ENCODE measurements at regions not wholly inside any gene's neighbourhood (a gene's known extent, or its start where the extent isn't known, plus 50 kb on each side); places are given as distances from the start of the nearest gene placed in this dataset.

DNA sequence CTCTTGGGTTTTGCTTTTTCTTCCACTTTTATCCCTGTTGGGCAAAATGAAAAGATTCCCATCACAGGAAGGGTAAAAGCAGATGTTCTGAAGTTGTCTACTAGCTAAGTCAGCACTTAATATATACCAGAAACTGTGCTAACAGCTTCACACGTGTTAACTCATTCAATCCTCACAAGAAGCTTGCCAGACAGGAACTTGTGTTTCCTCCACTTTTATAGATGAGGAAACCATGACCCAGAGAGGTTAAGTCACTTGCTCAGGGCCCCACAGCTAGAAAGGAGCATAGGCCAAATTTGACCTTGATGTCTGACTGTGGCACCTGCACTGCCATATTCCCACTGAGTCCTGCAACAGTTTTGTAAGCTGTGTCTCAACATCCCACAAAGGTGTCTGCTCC is 76.8 kb upstream of the EPC2 start:
- DNase-seq (ENCODE audit: low spot score): no peak

DNA sequence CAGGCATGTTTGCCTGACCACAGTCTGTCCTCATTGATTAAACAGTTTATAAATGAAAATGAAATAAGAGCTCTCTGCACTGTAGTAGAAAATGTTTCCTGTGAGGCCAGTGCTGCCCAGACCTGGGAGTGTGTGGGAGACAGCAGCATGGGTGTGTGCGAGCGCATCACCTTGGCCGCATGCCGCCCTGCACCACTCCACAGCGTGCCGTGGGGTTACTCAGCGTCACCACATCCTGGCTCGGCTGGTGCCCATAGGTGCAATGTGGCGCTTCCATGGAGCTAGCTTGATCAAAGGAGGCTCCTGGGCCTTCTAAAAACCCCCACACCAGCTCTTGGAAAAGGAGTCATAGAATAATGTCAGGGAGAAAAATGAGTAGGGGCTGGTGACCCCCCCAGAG is 76.0 kb upstream of the EPC2 start:
- DNase-seq (ENCODE audit: low spot score): no peak

DNA sequence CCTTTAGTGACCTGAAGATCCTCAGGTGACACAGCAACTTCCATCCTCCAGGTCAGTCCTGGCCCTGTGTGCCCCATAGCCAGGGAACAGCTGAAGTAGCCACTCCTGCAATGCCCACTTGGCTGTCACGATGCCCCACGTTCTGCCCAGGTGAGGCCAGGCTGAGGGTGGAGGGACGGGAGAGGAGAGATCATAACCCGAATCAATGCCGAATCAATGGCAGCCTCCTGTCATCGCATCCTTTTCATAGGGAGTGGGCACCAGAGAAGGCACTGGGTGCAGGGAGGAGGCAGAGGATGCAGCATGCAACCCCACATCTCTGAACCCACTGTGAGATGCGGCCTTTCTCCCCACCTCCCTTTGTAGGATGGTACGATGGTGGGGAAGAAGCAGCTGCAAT is 75.3 kb upstream of the EPC2 start:
- DNase-seq (ENCODE audit: low spot score): no peak

DNA sequence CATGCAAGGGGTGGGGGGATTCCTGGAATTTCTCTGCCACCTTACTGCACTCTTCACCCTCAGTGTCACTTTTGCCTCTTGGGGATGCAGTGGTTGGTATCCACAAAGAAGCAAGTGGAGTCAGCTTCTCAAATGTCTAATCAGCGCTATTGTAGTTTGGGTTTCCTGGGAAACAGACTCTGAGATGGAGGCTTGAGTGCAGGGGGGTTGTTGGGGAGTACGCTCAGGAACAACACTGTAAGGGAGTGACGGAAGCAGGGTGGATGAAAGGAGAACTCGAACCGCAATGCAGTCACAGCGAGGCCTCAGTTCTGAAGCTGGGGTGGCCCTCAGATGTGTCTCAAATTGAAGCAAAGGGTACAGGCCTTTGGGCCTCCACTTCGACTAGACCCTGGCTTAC is 73.6 kb upstream of the EPC2 start:
- DNase-seq (ENCODE audit: low spot score): no peak

DNA sequence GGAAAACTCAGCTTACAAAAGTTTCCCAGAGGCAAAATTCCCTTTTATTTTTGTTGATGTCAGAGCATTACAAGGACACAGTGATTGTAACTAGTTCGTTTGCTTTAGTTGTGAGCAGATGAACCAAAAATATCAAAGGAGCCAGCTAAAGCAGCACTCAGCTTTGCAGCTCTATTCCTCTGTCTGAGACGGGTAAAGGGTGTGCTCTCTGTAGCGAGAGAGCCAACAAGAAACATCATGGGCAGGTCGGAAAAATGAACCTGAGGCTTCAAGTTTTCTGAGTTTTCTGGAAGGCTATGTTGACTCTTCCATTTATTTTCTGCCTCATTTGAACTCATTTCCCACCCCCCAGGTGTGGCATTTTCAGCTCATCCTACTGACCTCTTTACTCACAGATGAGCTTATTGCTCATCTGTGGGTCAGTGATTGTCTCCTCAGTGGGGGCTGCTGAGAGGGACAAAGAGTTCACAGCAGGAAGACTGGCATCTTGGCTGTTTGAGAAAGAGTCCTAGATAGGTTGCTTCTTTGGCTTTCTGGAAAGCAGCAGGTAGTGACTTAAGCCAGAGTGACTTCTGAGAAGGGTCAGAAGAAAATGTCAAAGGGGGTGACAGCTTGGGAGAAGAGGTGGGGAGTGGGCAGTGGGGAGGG is 66.6 kb upstream of the EPC2 start:
- no peak for DNase-seq (ENCODE audit: low spot score)

DNA sequence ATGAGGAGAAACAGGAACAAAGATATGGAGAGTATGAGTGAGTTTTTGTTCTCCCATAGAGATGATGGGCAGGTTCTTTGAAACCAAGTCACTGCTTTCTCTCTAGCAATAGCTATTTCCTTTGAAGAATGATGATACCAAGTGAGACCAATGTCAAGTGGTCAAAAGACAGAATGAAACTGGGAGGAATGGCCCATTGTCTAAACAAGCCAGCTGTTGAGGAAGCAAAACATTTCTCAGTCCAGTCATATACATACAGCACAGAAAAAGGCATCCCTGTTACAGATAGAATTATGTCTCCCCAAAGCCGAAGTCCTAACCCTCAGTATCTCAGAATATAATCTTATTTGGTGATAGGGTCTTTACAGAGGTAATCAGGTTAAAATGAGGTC is 66.1 kb upstream of the EPC2 start:
- no peak for DNase-seq (ENCODE audit: low spot score)

DNA sequence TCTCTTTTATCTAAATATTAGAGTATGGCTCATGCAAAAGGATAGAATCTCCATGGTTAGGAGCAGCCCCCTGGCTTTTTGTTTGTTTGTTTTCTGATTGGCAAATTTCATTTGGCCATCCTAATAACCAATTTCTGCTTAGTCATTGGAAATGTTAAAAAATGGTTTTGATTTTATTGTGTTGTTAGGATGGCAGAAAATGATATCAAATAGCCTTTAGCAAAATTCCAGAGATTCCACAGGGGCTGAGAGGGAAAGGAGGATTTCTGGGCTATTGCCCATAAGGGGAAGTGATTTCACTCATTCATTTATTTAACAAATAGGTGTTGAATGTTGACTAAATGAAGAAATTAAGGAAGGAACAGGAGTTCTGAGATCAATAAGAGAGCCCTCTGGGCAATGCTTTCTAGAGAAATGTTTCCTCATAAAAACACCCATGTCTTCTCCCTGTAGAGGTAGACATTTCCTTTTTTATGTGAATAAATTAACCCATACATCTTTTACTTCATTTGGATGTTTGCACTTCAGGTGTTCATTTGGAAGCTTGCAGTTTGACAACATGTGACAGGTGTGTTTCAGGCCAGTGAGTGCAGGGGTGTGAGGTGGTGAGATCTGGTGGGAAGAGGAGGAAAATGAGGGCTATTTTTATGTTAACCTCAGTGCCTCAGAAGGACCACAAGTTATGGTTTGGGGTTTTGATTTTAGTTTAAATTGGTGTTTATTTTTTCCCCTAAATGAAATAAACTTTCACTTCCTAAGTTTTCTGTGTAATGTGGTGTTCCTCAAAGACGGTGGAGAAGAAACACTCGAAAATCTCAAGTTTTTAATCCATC is 61.7 kb upstream of the EPC2 start:
- no peak for DNase-seq (ENCODE audit: low spot score)

DNA sequence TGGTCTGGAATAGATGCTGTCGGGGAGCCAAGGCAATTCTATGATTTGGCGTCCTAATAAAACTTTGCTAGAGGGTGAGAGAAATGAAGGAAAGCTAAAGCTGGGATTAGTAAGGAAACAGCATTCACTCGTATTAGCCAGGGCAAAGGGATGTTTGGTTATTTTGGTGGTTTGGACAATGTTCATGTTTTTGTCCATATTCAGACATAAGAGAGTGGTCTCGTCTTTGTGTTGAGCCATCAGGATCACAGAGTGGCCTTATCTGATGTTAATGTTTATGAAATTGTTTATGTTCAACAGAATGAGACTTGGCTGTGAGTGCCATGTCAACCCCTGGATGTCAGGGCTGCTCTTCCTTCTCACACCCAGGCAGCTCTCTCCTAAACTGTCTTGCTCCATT is 58.9 kb upstream of the EPC2 start:
- DNase-seq (ENCODE audit: low spot score): no peak

DNA sequence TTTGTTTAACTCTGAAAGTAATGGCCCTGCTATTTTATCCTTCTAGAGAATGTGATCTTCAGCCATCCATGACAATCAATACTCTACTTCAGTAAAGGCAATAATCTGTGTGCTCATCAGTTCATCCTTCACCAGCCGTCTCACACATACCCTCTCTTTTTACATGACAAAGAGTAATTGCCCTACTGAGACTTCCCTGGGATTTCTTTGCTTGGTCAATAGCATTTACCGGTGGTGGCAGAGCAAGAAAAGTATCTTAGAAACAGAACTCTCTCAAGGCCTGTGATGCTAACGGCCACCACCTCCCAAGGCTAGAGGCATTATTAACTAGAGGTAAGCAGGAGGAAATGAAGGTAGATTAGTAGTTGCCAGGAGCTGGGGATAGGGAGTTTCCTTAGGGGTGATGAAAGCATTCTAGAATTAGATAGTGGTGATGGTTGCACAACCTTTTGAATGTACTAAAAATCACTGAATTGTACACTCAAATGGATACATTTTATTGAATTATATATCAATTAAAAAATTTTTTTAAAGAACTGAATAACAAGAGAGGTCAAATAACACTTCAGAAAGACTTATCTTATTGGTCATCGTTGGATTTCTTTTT is 57.9 kb upstream of the EPC2 start:
- DNase-seq (ENCODE audit: low spot score): no peak

DNA sequence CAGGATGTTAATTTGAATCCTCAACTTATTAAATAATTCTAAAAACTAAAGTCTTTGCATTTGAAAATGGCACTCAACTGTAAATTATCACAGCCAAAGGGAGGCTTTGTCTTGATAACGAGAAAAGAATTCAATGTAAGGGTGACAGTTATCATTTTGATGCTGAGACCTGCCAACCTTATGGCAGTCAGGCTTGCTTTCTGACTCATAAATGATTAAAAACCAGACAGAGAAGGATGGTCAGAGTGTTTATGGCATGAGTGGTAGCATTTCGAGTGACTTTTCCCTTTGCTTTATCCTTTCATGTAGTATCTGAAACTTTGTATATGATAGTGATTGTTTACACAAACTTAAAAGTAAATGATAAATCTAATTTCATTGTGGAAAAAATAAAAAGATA is 53.9 kb upstream of the EPC2 start:
- DNase-seq (ENCODE audit: low spot score): no peak

DNA sequence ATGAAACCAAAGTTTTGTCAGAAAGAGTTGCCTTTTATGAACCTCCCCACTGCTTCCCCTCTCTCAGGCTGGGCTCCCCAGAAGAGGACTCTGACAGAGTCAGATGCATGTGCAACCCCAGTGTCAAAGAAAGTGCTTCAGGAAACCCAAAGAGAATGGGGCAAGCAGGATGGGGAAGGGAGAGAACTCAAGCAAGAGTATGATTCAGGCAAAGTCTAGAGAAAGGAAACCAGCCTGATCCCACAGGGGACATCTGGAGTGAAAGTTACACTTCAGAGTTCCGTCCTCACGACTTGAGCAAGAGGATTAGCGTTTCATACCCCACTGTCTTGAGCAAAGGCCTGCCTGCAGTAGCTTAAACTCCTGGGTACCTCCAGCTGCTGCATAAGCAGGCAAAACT is 51.8 kb upstream of the EPC2 start:
- DNase-seq (ENCODE audit: low spot score): no peak

DNA sequence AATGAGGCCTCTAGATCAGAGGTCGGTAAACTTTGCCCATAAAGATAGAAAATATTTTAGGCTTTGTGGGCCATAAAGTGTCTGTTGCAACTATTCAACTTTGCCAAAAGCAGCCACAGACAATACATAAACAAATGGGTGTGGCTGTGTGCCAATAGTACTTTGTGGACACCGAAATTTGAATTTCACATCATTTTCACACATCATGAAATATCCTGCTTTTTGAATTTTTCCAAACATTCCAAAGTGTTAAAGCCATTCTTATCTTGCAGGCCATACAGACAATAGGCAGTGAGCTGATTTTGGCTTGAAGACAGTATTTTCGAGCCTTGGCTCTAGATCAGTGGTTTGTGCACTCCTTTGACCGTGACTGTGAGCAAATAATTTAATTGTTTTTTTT is 51.1 kb upstream of the EPC2 start:
- DNase-seq (ENCODE audit: low spot score): peak; percentile 13

DNA sequence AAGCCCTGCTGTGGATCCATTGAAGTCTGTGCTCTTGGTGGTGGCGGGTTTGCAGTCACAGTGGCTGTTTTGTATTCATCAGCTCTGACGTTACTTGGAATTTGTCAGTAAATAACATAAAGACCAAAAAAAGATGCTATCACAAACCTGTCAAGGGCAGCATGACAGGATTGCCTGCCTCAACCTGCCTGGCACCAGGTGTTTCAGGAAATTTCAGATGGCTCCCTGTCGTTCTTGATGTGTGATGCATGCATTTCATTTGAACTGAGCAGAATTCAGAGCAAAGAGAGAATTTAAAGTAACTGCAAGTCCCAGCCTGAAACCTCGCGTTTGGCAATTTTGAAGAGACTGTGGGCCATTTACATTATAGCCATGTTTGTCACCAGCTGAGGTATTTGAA is 50.3 kb upstream of the EPC2 start:
- DNase-seq (ENCODE audit: low spot score): peak; percentile 16
